SK-N-SH treated with all-trans-retinoic acid at 6 μM for 48 hours (cell line): ENCODE measurements at regions not wholly inside any gene's neighbourhood (a gene's known extent, or its start where the extent isn't known, plus 50 kb on each side); places are given as distances from the start of the nearest gene placed in this dataset.

Experiments
- ATAC-seq: fragments of 200-7000 bp; cut with Tn5 transposase; 3 replicates; pipeline ENCODE4 v1.9.1; 2020; ENCODE audit warnings: mild to moderate bottlenecking, moderate library complexity
- ARNTL ChIP-seq: fragments of 450-650 bp; formaldehyde crosslinking; IDR thresholded peaks from 2 replicates; pipeline ENCODE4 v1.5.0; 2020; ENCODE audit warnings: low read depth, mild to moderate bottlenecking, moderate library complexity, borderline replicate concordance
- BACH2 ChIP-seq: fragments of 250-450 bp; sonication (Bioruptor Pico); IDR thresholded peaks from 2 replicates; pipeline ENCODE4 v1.9.0; 2021; ENCODE audit warnings: mild to moderate bottlenecking, borderline replicate concordance
- CSDC2 ChIP-seq: fragments of 250-450 bp; sonication (Bioruptor Pico); IDR thresholded peaks from 2 replicates; pipeline ENCODE4 v1.5.0; 2020; ENCODE audit warnings: mild to moderate bottlenecking, moderate library complexity
- ESRRG ChIP-seq: fragments of 250-450 bp; sonication (Bioruptor Pico); IDR thresholded peaks from 2 replicates; pipeline ENCODE4 v1.6.1; 2021; ENCODE audit warnings: mild to moderate bottlenecking
- GLIS3 ChIP-seq: fragments of 250-450 bp; sonication (Bioruptor Pico); IDR thresholded peaks from 2 replicates; pipeline ENCODE4 v1.5.0; 2020; ENCODE audit warnings: mild to moderate bottlenecking, moderate library complexity
- ISL1 ChIP-seq: fragments of 250-450 bp; sonication (Bioruptor Pico); IDR thresholded peaks from 2 replicates; pipeline ENCODE4 v2.1.2; 2022; ENCODE audit warnings: mild to moderate bottlenecking, moderate library complexity
- OSR1 ChIP-seq: fragments of 250-450 bp; sonication (Bioruptor Pico); IDR thresholded peaks from 2 replicates; pipeline ENCODE4 v1.8.0; 2022; ENCODE audit warnings: moderate library complexity, mild to moderate bottlenecking, inconsistent platforms
- PPARA ChIP-seq: fragments of 250-450 bp; sonication (Bioruptor Pico); IDR thresholded peaks from 2 replicates; pipeline ENCODE4 v1.5.0; 2020; ENCODE audit warnings: mild to moderate bottlenecking, borderline replicate concordance
- RARB ChIP-seq: fragments of 250-450 bp; sonication (Bioruptor Pico); IDR thresholded peaks from 2 replicates; pipeline ENCODE4 v1.8.0; 2021; ENCODE audit warnings: mild to moderate bottlenecking, moderate library complexity
- TCF4 ChIP-seq: fragments of 250-450 bp; sonication (Bioruptor Pico); IDR thresholded peaks from 2 replicates; pipeline ENCODE4 v1.8.0; 2021; ENCODE audit warnings: mild to moderate bottlenecking, moderate library complexity, borderline replicate concordance
- TSHZ2 ChIP-seq: fragments of 250-450 bp; sonication (Bioruptor Pico); IDR thresholded peaks from 2 replicates; pipeline ENCODE4 v1.5.0; 2020; ENCODE audit warnings: mild to moderate bottlenecking, moderate library complexity
- ZC3H10 ChIP-seq: fragments of 250-450 bp; sonication (Bioruptor Pico); IDR thresholded peaks from 2 replicates; pipeline ENCODE4 v1.5.1; 2021; ENCODE audit warnings: mild to moderate bottlenecking, moderate library complexity
- ZFP3 ChIP-seq: fragments of 250-450 bp; sonication (Bioruptor Pico); IDR thresholded peaks from 2 replicates; pipeline ENCODE4 v1.5.0; 2020; ENCODE audit warnings: mild to moderate bottlenecking, moderate library complexity
- ZFP30 ChIP-seq: fragments of 450-650 bp; formaldehyde crosslinking; IDR thresholded peaks from 2 replicates; pipeline ENCODE4 v1.5.0; 2022; ENCODE audit warnings: mild to moderate bottlenecking, moderate library complexity
- ZNF565 ChIP-seq: fragments of 450-650 bp; formaldehyde crosslinking; conservative IDR thresholded peaks from 2 replicates; pipeline ENCODE4 v1.5.0; 2020; ENCODE audit warnings: low read depth, mild to moderate bottlenecking, moderate library complexity
- ZNF70 ChIP-seq: fragments of 450-650 bp; formaldehyde crosslinking; IDR thresholded peaks from 2 replicates; pipeline ENCODE4 v1.5.0; 2020; ENCODE audit warnings: mild to moderate bottlenecking, moderate library complexity
- ZNF8 ChIP-seq: fragments of 450-650 bp; formaldehyde crosslinking; IDR thresholded peaks from 2 replicates; pipeline ENCODE4 v1.5.0; 2020; ENCODE audit warnings: mild to moderate bottlenecking, moderate library complexity
- TF ChIP-seq, protein P1 (sequence below): fragments of 250-450 bp; sonication (Bioruptor Pico); IDR thresholded peaks from 2 replicates; pipeline ENCODE4 v1.5.1; 2021; ENCODE audit warnings: mild to moderate bottlenecking, moderate library complexity
- TF ChIP-seq, protein P2 (sequence below): fragments of 250-450 bp; sonication (Bioruptor Pico); IDR thresholded peaks from 2 replicates; pipeline ENCODE4 v1.5.1; 2020; ENCODE audit warnings: low read depth, mild to moderate bottlenecking, moderate library complexity
- TF ChIP-seq, protein P3 (sequence below): fragments of 250-450 bp; sonication (Bioruptor Pico); IDR thresholded peaks from 2 replicates; pipeline ENCODE4 v1.8.0; 2021; ENCODE audit warnings: low read depth, mild to moderate bottlenecking, moderate library complexity, borderline replicate concordance
- TF ChIP-seq, protein P4 (sequence below): fragments of 250-450 bp; sonication (Bioruptor Pico); IDR thresholded peaks from 2 replicates; pipeline ENCODE4 v1.8.0; 2020; ENCODE audit warnings: mild to moderate bottlenecking, moderate library complexity, borderline replicate concordance

DNA sequence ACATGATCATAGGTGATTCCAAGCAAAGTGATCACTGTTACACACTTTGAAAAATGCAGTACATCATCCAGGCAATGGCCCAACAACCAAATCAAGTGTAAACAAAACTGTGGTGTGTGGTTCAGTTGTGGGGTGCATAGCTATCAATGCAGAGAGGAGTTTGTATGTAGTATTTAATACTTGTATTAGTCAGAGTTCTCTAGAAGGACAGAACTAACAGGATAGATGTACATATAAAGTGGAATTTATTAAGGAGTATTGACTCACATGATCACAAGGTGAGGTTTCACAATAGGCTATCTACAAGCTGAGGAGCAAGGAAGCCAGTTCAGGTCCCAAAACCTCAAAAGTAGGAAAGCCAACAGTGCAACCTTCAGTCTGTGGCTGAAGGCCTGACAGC lies 249.3 kb upstream of the HTR2A start:
- no peak for ATAC-seq
- TF ChIP-seq, protein P1, sequence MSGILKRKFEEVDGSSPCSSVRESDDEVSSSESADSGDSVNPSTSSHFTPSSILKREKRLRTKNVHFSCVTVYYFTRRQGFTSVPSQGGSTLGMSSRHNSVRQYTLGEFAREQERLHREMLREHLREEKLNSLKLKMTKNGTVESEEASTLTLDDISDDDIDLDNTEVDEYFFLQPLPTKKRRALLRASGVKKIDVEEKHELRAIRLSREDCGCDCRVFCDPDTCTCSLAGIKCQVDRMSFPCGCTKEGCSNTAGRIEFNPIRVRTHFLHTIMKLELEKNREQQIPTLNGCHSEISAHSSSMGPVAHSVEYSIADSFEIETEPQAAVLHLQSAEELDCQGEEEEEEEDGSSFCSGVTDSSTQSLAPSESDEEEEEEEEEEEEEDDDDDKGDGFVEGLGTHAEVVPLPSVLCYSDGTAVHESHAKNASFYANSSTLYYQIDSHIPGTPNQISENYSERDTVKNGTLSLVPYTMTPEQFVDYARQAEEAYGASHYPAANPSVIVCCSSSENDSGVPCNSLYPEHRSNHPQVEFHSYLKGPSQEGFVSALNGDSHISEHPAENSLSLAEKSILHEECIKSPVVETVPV (CRISPR knock-in tag), result no peak
- TF ChIP-seq CSDC2 (CRISPR knock-in tag), result no peak
- TF ChIP-seq, protein P2, sequence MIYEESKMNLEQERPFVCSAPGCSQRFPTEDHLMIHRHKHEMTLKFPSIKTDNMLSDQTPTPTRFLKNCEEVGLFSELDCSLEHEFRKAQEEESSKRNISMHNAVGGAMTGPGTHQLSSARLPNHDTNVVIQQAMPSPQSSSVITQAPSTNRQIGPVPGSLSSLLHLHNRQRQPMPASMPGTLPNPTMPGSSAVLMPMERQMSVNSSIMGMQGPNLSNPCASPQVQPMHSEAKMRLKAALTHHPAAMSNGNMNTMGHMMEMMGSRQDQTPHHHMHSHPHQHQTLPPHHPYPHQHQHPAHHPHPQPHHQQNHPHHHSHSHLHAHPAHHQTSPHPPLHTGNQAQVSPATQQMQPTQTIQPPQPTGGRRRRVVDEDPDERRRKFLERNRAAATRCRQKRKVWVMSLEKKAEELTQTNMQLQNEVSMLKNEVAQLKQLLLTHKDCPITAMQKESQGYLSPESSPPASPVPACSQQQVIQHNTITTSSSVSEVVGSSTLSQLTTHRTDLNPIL (CRISPR knock-in tag), result no peak
- TF ChIP-seq ISL1 (CRISPR knock-in tag), result no peak
- TF ChIP-seq PPARA (CRISPR knock-in tag), result no peak
- TF ChIP-seq, protein P3, sequence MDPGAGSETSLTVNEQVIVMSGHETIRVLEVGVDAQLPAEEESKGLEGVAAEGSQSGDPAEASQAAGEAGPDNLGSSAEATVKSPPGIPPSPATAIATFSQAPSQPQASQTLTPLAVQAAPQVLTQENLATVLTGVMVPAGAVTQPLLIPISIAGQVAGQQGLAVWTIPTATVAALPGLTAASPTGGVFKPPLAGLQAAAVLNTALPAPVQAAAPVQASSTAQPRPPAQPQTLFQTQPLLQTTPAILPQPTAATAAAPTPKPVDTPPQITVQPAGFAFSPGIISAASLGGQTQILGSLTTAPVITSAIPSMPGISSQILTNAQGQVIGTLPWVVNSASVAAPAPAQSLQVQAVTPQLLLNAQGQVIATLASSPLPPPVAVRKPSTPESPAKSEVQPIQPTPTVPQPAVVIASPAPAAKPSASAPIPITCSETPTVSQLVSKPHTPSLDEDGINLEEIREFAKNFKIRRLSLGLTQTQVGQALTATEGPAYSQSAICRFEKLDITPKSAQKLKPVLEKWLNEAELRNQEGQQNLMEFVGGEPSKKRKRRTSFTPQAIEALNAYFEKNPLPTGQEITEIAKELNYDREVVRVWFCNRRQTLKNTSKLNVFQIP (CRISPR knock-in tag), result no peak
- TF ChIP-seq TCF4 (CRISPR knock-in tag), result no peak
- no peak for TF ChIP-seq ESRRG
- no peak for TF ChIP-seq ZFP30 (CRISPR knock-in tag)
- no peak for TF ChIP-seq ZC3H10

- TF ChIP-seq ZNF70 (CRISPR knock-in tag), result no peak
- TF ChIP-seq TSHZ2 (CRISPR knock-in tag), result no peak
- TF ChIP-seq, protein P4, sequence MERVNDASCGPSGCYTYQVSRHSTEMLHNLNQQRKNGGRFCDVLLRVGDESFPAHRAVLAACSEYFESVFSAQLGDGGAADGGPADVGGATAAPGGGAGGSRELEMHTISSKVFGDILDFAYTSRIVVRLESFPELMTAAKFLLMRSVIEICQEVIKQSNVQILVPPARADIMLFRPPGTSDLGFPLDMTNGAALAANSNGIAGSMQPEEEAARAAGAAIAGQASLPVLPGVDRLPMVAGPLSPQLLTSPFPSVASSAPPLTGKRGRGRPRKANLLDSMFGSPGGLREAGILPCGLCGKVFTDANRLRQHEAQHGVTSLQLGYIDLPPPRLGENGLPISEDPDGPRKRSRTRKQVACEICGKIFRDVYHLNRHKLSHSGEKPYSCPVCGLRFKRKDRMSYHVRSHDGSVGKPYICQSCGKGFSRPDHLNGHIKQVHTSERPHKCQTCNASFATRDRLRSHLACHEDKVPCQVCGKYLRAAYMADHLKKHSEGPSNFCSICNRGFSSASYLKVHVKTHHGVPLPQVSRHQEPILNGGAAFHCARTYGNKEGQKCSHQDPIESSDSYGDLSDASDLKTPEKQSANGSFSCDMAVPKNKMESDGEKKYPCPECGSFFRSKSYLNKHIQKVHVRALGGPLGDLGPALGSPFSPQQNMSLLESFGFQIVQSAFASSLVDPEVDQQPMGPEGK (CRISPR knock-in tag), result no peak
- TF ChIP-seq RARB (CRISPR knock-in tag), result no peak
- no peak for TF ChIP-seq ZNF565 (CRISPR knock-in tag)
- TF ChIP-seq ARNTL, result no peak
- no peak for TF ChIP-seq BACH2
- no peak for TF ChIP-seq ESRRG
- TF ChIP-seq, protein P2 (CRISPR knock-in tag), result no peak
- TF ChIP-seq OSR1 (CRISPR knock-in tag), result no peak
- TF ChIP-seq, protein P3 (CRISPR knock-in tag), result no peak
- no peak for TF ChIP-seq PPARA (CRISPR knock-in tag)
- no peak for TF ChIP-seq TCF4 (CRISPR knock-in tag)
- no peak for TF ChIP-seq ZFP3
- TF ChIP-seq GLIS3 (CRISPR knock-in tag), result no peak
- TF ChIP-seq, protein P1 (CRISPR knock-in tag), result no peak
- no peak for TF ChIP-seq ZNF8 (CRISPR knock-in tag)
- no peak for TF ChIP-seq ZFP30 (CRISPR knock-in tag)
- no peak for ATAC-seq
Observed at GRCh38 chr13:47144782-47145181, 247.9 kb upstream of the HTR2A start.
